GM18873 (cell line): ENCODE measurements at regions not wholly inside any gene's neighbourhood (a gene's known extent, or its start where the extent isn't known, plus 50 kb on each side); places are given as distances from the start of the nearest gene placed in this dataset.
"Not testable (repeated sequence)": the region's sequence is repeated elsewhere in the genome, so short reads cannot be mapped to it uniquely, and the experiment has no call there.

ENCODE experiments used
- ATAC-seq: cut with Tn5 transposase; IDR thresholded peaks from one replicate; pipeline ENCODE4 v1.9.1; 2021; ENCODE audit warnings: mild to moderate bottlenecking, moderate library complexity, moderate number of reproducible peaks; ENCODE audit not compliant: unreplicated experiment, low FRiP score

DNA sequence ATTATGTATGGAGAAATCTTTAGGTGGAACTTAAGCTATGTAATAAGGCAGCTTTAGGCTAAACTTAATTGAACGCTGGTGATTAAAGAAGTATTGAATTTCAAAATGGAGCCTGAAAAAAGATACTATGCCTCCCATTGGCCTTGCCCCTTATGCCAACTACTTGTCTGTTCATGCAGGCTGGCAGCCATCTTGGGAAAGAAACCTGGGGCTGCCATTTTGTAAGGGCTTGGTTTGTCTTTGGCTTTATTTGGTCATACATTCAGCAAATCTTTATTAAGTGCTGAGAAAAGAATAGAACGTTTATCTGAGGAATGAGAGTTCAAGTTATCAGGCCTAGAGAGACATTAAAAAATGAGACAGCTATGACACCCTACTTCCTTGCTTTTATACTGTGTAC, 231.3 kb downstream of the KCNE4 start:
- ATAC-seq = no peak

DNA sequence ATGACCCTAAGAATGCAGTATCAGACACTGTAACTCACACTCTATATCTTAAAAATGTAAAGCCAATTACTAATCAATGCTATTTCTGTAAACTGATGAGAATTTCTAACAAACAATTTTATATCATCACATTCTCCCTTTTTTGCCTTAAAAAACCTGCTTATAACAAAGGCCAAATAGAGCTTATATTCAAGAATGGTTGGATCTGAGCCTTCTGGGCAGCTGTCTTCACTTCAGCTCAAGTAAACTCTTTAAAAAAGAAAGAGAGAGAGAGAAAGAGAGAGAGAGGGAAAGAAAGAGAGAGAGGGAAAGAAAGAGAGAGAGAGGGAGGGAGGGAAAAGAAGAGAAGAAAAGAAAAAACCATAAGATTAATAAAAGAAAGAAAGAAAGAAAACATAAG, 231.8 kb downstream of the KCNE4 start:
- ATAC-seq = no peak

DNA sequence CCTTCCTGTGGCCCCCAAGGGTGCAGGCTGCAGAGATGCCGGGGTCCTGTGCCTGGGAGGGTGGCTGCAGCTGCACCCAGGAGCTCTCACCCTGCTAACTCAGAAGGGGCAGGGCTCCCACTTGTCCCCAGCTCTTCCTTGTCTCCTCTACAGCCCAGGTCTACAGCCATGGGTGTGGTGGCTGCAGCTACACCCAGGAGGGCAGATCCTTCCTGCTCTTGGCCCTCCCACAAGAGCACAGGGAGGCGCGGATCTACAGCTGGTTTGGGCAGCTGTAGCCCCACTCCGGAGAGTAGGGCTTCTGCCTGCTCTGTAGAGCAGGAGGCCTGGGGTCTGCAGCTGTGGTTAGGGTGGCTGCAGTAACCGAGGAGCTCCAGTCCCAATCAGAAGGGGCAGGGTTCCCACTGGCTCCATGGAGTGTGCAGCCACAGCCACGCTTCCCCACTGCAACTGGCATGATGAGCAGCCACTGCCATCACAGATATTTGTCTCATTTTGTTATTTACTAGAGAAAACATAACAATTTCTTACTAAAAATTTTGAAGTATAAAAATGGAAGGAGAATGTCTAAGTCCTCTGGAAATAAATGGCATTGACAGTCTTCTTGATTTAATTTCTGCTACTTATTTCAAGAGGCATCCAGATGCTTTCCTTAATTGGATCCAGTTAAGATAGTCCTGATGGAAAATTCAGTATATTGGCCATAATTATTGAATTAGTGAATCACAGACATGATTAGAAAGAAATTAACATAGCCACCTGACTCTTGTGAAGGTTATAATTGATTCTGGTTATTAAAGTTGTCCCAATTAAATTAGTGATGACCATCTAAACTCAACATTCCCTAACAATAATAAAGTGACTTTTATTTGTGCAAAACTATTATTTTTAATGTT, 233.6 kb downstream of the KCNE4 start:
- ATAC-seq = no peak

DNA sequence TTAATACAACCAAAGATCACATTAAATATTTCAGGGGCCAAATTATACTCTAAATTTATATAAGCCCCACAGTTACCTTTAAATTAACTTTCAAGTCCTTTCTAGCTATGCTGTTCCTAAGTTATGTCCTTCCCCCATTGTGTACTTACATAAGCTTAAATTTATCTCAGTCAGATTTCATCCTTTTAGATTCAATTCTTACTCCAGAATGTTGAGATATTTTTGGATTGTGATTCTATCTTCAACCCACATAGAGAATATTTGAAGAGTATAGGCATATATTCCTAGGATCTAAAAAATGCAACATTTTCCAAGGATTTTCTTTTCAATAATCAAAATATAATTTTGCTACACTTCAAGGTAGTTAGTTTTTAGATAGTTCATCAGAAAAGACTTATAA, 242.8 kb downstream of the KCNE4 start:
- ATAC-seq = no peak

DNA sequence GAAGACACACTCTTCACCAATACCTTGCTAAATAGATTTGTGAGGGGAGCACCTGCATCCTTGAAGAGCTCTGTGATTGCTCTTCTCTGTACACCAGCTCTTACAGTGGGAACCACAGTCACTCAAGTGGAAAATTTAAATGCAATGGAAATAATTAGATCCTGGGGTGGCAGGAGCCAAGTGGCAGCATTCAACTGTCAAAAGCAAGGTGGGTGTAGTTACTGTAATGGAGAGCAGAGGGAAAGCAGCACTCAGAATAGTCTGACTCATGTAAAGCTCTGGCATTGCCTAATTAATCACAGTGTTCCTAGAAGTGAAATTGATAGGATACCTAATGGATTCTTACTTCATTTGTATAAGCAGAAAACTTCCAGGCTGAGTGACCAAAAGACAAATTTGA, 245.8 kb downstream of the KCNE4 start:
- no peak for ATAC-seq

DNA sequence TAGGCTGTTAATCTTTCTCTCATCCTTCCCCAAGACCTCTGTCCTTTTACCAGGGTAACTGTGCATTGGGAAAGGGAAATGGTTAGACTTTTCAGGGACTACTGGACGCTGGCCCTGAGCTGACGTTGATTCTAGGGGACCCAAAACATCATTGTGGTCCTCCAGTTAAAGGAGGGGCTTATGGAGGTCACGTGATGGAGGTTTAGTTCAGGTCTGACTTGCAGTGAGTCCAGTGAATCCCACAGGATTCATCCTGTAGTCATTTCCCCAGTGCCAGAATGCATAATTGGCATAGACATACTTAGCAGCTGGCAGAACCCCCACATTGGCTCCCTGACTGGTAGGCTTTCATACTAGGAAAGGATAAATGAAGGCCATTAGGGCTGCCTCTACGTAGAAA, 246.3 kb downstream of the KCNE4 start:
- not testable (repeated sequence) for ATAC-seq

DNA sequence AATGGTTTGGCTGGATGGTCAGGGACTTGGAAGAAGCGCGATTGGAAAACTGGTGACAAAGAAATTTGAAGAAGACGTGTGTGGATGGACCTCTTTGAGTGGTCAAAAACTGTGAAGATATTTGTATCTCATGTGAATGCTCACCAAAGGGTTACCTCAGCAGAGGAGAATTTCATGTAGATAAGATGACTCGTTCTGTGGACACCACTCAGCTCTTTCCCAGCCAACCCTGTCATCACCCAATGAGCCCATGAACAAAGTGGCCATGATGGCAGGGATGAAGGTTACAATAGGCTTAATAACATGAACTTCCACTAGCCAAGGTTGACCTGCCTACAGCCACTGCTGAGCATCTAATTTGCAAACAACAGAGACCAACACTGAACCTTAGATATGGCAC, 248.3 kb downstream of the KCNE4 start:
- ATAC-seq = no peak

DNA sequence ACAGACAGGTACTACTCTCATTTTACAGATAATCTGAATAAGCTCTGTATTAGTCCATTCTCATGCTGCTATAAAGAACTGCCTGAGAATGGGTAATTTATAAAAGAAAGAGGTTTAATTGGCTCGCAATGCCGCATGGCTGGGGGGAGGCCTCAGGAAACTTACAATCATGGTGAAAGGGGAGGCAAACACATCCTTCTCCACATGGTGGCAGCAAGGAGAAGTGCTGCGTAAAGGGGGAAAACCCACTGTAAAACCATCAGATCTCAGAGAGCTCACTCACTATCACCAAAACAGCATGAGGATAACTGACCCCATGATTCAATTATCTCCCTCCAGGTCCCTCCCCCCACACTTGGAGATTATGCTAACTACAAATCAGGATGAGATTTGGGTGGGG, 254.4 kb downstream of the KCNE4 start:
- no peak for ATAC-seq

DNA sequence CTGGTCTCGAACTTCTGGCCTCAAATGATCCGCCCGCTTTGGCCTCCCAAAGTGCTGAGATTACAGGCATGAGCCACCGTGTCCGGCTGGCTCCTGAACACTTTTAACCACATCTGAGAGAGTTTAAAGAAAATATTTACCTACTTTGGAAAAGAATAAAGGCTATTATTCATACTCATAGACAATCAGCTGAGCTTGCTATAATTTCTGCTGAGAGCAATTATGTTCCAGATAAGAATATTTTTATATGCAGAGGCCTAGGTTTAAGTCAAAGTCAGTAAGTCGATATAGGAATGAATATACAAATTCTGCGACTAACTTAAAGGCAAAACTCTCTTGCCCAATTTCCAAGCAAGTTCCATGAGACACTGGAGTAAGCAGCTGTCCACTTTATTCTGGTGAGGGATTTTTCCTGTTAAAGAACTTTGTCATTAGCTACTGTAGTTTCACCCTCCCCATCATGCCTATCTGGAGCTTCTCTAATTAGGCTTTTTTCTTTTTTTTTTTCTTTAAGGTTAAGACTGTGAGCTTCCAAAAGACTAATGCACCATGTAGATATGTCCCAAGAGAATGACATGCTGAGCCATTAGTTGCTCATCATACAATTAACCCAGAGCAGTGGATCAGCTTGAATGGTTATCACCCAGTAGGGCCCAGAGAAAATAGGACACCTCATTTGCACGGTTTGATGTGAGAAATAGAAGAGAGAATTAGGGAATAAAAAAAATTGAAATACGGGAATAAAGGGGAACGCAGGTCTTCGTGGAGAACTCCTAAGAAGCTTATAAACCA, 260.1 kb downstream of the KCNE4 start:
- ATAC-seq = no peak

DNA sequence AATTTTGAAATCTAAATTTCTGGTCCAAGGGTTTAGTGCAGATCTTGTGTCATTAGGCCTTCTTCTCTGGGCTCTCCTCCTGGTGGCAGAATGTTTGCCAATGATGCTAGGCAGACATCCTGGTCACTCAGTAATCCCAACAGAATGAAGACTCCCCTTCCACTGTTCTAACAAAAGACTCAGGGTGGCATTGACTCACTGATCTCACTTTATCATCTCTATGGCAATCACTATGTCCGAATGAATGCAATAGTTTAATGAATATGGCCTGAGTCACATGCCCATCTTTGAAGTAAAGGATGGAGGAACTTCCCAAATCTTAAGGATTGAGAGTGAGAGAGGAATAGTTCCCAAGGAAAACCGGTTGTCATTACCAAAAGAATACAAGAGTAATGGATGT, 261.1 kb downstream of the KCNE4 start:
- no peak for ATAC-seq

DNA sequence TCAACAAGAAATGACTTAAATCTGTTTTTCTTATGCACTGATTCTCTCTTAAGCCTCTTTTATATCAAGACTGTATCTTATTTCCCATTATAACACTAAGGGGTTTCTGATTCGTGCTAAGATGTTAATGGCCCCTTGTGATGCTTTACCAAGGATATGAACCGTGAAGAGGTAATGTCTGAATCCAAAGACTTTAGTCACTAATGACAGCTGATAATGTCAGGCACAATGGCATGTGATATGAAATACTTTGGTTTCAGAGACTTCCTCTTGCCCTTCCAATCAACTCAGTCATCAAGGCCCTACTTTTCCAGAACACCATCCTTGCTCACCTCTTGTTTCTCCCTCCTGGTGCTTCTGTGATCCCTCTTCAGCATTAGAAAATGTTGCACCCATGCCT, 262.8 kb downstream of the KCNE4 start:
- ATAC-seq = no peak

DNA sequence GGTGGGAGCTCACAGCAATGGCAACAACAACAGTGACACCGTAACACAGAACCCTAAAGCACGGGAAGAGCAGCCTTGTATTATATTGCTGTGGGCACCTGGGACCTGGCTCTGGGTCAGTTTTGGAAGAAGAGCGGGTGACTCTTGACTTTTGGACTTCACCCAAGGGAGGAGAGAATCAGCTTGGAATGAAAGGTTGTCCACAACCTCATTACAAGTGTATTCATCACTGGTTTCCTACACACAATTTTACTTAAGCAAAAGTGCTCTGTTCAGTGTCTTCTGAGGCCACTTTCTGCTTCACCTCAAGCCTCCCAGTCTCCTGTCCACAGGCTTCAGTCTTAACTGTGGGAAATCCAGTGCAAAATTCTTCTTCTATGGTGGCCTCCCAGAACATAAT, 263.8 kb downstream of the KCNE4 start:
- ATAC-seq = no peak

DNA sequence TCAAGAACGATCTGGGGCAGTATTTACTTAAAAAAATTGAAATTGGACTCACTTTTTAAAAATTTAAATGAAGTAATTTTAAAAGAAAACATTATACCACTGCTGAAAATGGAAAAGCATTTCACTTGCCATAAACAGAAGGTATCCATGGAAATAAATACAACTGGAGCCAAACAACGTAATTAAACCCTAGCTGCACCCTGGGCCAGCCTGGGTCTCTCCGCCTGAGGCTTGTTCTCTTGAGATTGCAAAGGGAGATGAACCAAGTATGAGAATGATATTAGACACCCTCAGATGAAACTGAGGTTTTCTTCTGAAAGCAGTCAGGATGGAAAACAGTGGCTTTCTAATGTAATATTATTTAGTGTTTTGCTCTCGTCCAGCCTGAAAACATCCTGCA, 264.4 kb downstream of the KCNE4 start:
- no peak for ATAC-seq

DNA sequence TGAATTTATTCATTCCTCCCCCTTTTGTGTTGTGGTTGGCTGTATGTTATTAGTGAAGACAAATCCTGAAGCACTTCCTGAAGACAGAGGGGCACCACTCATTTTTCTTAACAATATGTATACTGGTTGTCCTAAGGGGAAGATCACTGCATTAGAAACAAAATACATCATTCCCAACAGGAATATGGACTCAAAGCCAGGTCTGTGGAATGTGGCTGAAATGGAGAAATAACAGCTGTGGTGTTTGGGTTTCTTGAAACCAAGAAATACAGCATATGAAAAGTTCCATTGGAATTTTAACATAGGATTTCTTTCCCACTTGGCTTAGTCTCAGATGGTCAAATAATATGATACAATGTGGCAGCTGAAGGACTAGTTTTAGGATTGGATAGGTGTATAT, 267.6 kb downstream of the KCNE4 start:
- ATAC-seq = no peak

DNA sequence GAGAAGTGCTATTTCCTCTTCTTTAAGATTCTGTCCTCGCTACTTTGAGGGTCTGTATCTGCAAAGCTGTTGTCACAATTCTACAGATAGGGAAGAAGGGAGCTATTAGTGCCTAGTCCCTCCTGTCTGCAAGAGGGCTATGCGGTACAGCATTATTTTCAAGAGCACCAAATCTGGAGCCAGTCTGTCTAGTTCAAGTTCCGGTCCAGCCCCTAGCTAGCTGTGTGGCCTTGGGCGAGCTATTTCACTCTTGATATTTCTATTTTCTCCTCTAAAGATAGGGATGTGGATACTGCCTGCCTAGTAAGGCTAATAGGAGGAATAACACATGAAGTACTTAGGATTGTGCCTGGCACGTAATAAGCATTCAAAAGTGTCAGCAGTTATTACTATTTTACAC, 272.4 kb downstream of the KCNE4 start:
- no peak for ATAC-seq

DNA sequence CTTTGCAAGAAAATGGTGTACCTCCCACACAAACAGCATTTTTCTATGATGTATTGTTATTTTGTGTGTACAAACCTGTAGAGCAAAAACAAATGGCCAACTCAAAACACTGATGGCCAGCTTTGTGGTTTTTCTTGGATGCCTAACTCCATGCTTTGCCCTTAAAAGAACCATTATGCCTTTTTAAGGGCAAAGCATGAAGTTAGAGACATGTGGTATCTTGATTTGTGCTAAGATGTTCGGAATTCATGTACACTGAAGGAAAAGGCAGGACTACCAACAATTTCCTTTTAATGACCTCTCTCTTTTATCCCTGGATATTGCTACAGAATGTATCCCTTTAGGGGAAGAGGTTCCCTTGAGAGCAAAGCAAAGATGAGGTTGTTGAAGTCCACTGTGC, 273.6 kb downstream of the SCG2 start:
- no peak for ATAC-seq

DNA sequence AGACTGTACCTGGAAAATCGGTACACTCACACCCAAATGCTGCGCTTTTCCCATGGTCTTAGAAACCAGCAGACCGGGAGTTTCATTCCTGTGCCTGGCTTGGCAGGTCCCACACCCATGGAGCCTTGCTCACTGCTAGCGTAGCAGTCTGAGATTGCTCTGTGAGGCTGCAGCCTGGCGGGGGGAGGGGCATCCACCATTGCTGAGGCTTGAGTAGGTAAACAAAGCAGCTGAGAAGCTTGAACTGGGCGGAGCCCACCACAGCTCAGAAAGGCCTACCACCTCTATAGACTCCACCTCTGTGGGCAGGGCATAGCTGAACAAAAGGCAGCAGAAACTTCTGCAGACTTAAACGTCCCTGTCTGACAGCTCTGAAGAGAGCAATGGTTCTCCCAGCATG, 271.4 kb downstream of the SCG2 start:
- ATAC-seq = not testable (repeated sequence)

DNA sequence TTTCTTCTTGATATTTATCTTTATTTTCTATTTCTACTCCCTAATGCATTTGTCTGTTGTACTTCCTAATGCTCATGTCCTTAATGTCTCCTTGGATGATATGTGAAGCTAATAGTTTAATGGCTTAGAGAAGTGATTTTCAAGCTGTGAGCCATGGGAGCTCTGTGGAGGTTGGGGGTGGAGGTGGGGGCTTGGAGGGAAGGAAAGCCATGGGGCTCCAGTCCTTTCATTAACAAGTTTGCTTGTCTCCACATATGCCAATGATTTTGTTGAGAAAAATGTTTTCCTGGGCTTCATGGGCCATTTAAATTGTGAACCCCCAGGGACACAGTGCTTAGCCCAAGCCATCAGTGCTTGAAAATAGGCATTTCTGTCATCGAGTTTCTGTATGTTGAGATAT, 264.1 kb downstream of the SCG2 start:
- no peak for ATAC-seq

DNA sequence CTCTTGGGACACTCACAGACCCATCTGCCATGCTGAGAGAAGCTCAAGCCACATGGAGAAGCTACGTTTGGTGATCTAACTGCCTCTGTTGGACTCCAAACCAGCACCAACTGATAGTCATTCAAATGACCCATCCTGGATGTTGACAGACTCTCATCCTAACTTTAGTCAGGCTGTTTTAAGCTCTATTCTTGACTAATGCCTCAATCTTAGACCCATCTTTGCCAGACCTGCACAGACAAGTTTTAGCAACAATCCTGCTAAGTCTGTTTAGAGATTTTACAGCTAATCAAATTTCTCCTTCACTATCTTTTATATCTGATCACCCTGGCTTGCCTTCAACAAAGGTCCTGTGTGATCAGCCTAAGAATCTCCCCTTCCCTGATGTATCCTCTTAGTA, 245.1 kb downstream of the SCG2 start:
- ATAC-seq = no peak

DNA sequence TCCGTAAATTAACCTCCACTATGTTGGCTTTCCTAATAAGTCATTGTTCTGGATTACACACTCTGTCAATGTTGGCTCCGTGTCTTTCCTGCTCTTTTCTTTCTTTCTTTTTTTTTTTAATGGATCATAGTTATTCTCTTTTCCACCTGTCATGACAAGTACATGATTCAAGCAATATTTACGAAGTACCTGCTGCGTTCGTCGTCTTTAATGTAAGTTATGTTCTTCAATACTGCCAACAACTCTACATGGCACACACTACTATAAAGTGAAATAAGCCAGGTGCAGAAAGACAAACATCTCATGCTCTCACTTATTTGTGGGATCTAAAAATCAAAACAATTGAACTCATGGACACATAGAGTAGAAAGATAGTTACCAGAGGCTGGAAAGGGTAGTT, 239.1 kb downstream of the SCG2 start:
- ATAC-seq = no peak

DNA sequence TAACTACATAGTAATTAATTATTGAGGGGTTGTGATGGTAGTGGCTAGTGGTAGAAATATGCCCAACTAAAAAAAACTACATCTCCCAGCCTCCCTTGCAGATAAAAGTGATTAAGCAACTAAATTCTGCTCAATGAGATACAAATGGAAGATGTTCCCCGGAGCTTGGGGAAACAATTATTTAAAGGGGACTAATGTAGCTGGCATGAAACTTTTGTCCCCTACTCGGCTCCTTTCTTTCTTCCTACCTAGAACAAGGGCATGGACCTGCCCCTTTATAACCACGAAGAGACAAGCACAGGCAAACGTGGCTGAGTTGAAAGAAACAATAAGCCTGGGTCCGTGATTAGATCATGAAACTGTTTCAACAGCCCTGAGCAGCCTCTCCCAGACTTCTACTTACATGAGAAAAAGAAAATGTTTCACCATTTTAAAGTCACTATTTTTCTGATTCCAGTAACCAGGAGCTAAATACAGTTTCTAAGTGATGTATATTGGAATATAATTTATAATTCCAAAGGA, 236.9 kb downstream of the SCG2 start:
- no peak for ATAC-seq

DNA sequence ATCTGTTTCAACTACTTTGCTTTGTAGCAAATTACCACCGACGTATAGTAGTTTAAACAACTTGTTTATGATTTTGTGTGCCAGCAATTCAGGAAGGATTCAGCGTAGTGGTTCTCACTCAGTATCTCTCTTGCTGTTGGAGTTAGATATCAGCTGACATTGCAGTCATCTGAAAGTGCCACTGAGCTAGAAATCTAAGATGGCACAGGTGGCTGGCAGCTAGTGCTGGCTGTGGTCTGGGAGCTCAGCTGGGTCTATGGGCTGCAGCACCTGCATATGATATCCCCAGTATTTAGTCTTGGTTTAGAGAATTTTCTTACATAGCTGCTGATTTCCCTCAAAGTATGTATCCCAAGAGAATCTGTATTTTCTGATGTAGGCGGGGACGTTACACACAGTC, 235.6 kb downstream of the SCG2 start:
- no peak for ATAC-seq
